ENCODE measurements at regions not wholly inside any gene's neighbourhood (a gene's known extent, or its start where the extent isn't known, plus 50 kb on each side); places are given as distances from the start of the nearest gene placed in this dataset.
"Not testable (repeated sequence)": the region's sequence is repeated elsewhere in the genome, so short reads cannot be mapped to it uniquely, and the experiment has no call there.

DNA sequence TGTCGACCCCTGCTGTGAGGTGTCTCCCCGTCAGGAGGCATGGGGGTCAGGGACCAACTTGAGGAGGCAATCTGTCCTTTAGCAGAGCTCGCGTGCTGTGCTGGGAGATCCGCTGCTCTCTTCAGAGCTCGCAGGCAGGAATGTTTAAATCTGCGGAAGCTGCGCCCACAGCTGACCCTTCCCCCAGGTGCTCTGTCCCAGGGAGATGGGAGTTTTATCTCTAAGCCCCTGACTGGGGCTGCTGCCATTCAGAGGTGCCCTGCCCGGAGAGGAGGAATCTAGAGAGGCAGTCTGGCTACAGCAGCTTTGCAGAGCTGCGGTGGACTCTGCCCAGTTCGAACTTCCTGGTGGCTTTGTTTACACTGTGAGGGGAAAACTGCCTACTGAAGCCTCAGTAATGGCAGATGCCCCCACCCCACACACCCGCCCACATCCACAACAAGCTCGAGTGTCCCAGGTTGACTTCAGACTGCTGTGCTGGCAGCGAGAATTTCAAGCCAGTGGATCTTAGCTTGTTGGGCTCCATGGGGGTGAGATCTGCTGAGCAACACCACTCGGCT, 133.1 kb downstream of the CENPC start:
- H3K9me3 Mint-ChIP-seq = peaks cover 23% of the 10 kb centered on the region
- not testable (repeated sequence) for H3K27ac Mint-ChIP-seq (ENCODE audit: unreplicated experiment); H3K27me3 Mint-ChIP-seq (ENCODE audit: low read depth); H3K4me3 Mint-ChIP-seq; DNase-seq (ENCODE audit: low read depth, low spot score); H3K4me1 Mint-ChIP-seq
- peaks cover 12% of the 10 kb centered on the region for H3K36me3 Mint-ChIP-seq (ENCODE audit: low read depth)

DNA sequence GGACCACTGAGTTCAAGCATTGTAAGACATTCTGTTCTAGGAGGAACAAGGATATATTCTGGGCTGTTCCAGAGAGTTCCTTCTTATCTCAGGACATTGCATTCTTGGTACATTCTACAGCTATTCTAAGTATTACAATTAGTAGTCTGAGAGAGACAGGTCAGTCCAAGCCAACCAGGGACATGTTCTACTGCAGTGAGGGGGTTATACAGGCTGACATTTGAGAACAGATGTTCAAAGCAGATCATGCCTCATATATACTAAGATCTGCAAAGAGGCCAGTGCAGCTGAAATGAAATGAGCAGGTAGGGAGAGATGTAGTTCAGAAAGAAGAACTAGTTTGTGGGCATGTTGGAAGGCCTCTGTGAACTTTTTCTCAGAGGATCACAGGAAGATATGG, 142.0 kb downstream of the CENPC start:
- TF ChIP-seq, protein P1, sequence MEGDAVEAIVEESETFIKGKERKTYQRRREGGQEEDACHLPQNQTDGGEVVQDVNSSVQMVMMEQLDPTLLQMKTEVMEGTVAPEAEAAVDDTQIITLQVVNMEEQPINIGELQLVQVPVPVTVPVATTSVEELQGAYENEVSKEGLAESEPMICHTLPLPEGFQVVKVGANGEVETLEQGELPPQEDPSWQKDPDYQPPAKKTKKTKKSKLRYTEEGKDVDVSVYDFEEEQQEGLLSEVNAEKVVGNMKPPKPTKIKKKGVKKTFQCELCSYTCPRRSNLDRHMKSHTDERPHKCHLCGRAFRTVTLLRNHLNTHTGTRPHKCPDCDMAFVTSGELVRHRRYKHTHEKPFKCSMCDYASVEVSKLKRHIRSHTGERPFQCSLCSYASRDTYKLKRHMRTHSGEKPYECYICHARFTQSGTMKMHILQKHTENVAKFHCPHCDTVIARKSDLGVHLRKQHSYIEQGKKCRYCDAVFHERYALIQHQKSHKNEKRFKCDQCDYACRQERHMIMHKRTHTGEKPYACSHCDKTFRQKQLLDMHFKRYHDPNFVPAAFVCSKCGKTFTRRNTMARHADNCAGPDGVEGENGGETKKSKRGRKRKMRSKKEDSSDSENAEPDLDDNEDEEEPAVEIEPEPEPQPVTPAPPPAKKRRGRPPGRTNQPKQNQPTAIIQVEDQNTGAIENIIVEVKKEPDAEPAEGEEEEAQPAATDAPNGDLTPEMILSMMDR (conservative IDR thresholded peaks at IDR 0.05) = no peak
- Mint-ChIP-seq H3K27ac (ENCODE audit: unreplicated experiment) (no peak overlapping the region), H3K27me3 (ENCODE audit: low read depth) (no peaks in the 10 kb centered on the region)

DNA sequence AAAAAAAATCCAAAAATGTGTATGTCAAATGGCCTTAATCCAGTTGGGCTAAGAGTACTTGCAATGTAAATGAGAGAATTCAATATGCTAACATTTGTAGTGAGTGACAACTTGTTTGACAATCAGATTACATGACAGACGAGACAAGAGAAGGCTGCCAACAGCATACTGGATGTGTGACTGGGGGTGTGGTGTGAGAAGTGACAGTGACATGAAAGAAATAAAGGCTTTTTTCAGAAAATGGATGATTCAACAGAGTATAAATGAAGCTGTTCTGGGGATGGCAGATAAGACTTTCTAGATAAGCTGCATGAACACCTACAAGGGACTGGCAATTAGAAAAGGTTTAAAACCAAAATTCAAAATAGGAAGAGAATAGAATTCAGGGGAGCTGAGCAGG, 143.4 kb downstream of the CENPC start:
- H3K27me3 Mint-ChIP-seq (ENCODE audit: low read depth) = no peaks in the 10 kb centered on the region
- TF ChIP-seq, protein P1 (conservative IDR thresholded peaks at IDR 0.05) = no peak
- no peak overlapping the region for H3K27ac Mint-ChIP-seq (ENCODE audit: unreplicated experiment)
- no peaks in the 10 kb centered on the region for H3K4me1 Mint-ChIP-seq
- DNase-seq (ENCODE audit: low read depth, low spot score) = no peak
- H3K4me3 Mint-ChIP-seq = no peak overlapping the region
- peaks cover 2% of the 10 kb centered on the region for H3K36me3 Mint-ChIP-seq (ENCODE audit: low read depth)
- peaks cover 7% of the 10 kb centered on the region for H3K9me3 Mint-ChIP-seq

More for the DNA sequence above, 142.0 kb downstream of the CENPC start:
- H3K4me1 Mint-ChIP-seq = no peaks in the 10 kb centered on the region
- H3K9me3 Mint-ChIP-seq = peaks cover 7% of the 10 kb centered on the region
- no peak overlapping the region for H3K4me3 Mint-ChIP-seq
- H3K36me3 Mint-ChIP-seq (ENCODE audit: low read depth) = peaks cover 3% of the 10 kb centered on the region
- no peak for DNase-seq (ENCODE audit: low read depth, low spot score)

GRCh38 chr4:67397931-67398330, 147.4 kb downstream of the CENPC start:
- DNase-seq (ENCODE audit: low read depth, low spot score) = no peak
- H3K4me1 Mint-ChIP-seq = no peaks in the 10 kb centered on the region
- no peak overlapping the region for H3K27ac Mint-ChIP-seq (ENCODE audit: unreplicated experiment)

DNA sequence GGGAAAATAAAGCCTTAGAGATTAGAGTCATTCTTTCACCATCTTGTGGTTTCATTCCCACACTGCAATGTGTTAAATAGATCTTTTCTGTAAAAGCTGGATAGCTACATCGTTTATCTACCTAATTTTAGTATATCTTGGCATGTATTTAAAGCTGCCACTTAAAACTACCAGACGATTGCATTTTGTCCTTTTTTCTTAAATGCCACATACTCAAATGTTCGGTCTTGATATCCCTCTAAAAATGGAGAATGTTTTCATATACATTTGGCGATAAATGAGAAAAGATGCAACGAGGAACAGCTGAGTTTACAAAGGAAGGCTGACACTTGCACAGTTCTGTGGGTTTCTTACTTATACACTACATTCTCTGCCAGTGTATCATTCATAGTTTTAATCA, 148.3 kb downstream of the CENPC start:
- peaks cover 6% of the 10 kb centered on the region for H3K9me3 Mint-ChIP-seq
- DNase-seq (ENCODE audit: low read depth, low spot score) = no peak
- no peaks in the 10 kb centered on the region for H3K4me1 Mint-ChIP-seq
- peaks cover 4% of the 10 kb centered on the region for H3K27me3 Mint-ChIP-seq (ENCODE audit: low read depth)
- H3K4me3 Mint-ChIP-seq = no peak overlapping the region
- TF ChIP-seq, protein P1 (conservative IDR thresholded peaks at IDR 0.05) = no peak
- H3K27ac Mint-ChIP-seq (ENCODE audit: unreplicated experiment) = no peak overlapping the region
- peaks cover 2% of the 10 kb centered on the region for H3K36me3 Mint-ChIP-seq (ENCODE audit: low read depth)

More at GRCh38 chr4:67397931-67398330, 147.4 kb downstream of the CENPC start:
- Mint-ChIP-seq H3K36me3 (ENCODE audit: low read depth) (peaks cover 2% of the 10 kb centered on the region), H3K9me3 (peaks cover 6% of the 10 kb centered on the region), H3K4me3 (no peak overlapping the region), H3K27me3 (ENCODE audit: low read depth) (no peaks in the 10 kb centered on the region)
- TF ChIP-seq, protein P1 (conservative IDR thresholded peaks at IDR 0.05) = no peak

DNA sequence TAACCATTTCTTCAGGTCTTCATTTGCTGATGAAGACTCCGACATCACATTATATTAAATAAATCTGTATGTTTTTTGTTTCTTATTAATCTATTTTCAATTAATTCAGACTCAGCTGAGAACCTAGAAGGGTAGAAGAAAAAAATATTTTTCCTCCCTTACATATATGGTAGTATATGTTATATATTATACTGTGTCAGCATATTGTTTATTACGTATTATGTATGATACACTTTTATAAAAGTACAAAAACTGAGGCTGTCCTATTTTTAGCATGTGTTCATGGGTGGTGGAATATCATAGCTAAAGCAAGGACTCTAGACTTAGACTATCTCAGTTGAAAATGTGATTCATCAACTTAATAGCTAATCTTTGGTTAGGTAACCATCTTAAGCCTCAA, 149.3 kb downstream of the CENPC start:
- peaks cover 2% of the 10 kb centered on the region for H3K36me3 Mint-ChIP-seq (ENCODE audit: low read depth)

More for the DNA sequence above, 149.3 kb downstream of the CENPC start:
- peaks cover 7% of the 10 kb centered on the region for H3K27me3 Mint-ChIP-seq (ENCODE audit: low read depth)
- no peak for DNase-seq (ENCODE audit: low read depth, low spot score)
- TF ChIP-seq, protein P1 (conservative IDR thresholded peaks at IDR 0.05) = no peak
- H3K27ac Mint-ChIP-seq (ENCODE audit: unreplicated experiment) = no peak overlapping the region
- no peak overlapping the region for H3K4me3 Mint-ChIP-seq
- H3K4me1 Mint-ChIP-seq = no peaks in the 10 kb centered on the region
- H3K9me3 Mint-ChIP-seq = peaks cover 6% of the 10 kb centered on the region
